Activated gamma-delta T cell treated with anti-CD3 and anti-CD28 coated beads, Interleukin-2, amount 50 U/mL, for 16 hours (primary cell): ENCODE measurements at regions not wholly inside any gene's neighbourhood (a gene's known extent, or its start where the extent isn't known, plus 50 kb on each side); places are given as distances from the start of the nearest gene placed in this dataset.

ENCODE experiments used
- DNase-seq: peaks from one replicate; pipeline ENCODE4 v3.0.0-alpha.2; 2020; ENCODE audit warnings: low read depth

DNA sequence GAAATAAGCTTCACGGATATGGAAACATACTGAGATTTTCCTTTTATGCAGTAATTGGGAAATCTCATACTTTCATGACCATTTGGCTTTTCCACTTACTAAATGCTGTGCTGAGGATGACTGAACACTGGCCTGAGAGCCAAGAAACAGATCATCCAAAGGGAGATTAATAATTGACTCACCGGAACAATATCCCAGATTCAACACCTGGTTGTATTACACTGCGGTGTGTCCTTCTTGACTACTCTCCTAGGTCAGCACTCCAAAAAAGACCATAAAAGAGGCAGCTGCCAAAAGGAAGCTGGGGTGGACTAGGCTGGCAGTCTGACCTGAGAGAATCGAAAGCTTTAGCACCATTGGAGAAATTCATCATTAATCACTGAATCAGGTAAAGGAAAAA is 469.1 kb downstream of the CBLN2 start:
- no peak for DNase-seq

- no peak for DNase-seq
These were observed 481.1 kb downstream of the CBLN2 start for GRCh38 chr18:72063001-72063400.

GRCh38 chr18:72058851-72059250 is 485.3 kb downstream of the CBLN2 start:
- no peak for DNase-seq

- DNase-seq, result no peak
These were observed 488.0 kb downstream of the CBLN2 start for GRCh38 chr18:72056171-72056570.

DNA sequence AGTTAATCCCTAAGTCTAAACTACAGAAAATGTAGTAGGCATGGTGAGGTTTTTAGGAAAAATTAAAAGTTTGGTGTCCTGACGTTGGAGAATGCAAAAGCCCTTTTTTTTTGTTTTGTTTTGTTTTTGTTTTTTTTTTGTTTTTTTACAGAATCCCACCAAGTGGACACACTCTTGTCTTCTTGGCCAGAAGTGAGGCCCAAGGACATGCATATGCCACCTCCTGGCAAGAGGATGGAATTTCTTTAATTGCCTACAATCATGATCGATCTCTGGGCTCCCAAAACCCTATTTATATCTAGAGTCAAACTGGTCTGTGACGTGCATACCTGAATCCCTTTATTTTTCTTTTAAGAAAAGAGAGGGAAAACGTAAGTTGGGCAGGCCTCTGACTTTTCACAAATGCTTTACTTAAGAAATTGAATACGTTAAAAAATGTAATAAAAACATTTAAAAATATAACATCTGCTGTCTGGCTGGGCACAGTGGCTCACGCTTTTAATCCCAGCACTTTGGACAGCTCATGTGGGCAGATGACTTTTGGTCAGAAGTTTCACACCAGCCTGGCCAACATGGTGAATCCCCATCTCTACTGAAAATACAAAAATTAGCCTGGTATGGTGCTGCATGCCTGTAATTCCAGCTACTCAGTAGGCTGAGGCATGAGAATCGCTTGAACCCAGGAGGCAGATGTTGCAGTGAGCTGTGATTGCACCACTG is 502.7 kb downstream of the CBLN2 start:
- DNase-seq, result no peak

- no peak for DNase-seq
These were observed 530.7 kb downstream of the CBLN2 start for GRCh38 chr18:72013427-72013850.

- DNase-seq, result no peak
These were observed 545.5 kb downstream of the CBLN2 start for GRCh38 chr18:71998547-71999097.

DNA sequence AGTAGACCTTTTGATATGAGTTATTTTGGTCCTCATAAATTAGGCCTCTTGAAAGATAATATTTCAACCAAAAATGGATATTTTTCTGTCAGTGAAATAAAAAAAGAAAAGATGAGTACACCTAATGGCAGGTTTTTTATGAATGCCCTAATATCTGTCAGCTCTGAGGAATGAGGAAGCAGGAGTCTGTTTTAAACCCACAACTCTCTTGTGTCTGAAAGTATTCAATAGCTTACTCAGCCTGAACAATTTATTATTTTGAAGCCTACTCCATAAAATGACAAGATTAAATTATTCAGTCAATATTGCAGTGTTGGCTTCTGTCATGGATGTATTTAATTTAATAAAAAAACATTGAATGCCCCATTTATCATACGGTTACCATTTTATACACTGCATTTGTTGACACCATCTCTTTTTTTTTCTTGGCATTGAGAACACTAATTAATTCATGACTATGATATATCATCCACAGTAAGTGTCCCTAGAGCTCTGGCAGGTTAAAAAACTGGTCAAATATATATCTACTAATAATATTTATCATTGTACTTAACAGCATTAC is 548.2 kb downstream of the CBLN2 start:
- no peak for DNase-seq

- DNase-seq, result no peak
These were observed 549.9 kb downstream of the CBLN2 start for GRCh38 chr18:71994273-71994672.

DNA sequence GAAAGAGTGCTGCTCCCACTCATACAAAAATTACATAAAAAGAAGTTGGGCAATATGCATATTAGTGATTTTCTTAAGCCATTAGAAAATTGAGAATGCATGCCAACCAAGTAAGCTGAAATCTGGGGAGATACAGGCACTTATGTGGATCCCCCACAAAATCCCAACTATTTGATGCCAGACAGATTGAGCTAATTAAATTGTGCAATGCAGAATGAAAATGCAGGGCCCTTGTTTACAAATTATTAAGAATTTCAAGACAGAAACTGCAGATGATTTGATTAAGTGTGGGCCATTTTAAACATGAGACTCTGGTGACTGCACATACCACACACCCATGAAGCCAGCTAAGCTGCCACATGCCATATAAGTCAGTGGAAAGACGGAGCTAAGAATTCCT is 554.5 kb downstream of the CBLN2 start:
- DNase-seq, result no peak

- no peak for DNase-seq
These were observed 557.6 kb downstream of the CBLN2 start for GRCh38 chr18:71986351-71987050.

DNA sequence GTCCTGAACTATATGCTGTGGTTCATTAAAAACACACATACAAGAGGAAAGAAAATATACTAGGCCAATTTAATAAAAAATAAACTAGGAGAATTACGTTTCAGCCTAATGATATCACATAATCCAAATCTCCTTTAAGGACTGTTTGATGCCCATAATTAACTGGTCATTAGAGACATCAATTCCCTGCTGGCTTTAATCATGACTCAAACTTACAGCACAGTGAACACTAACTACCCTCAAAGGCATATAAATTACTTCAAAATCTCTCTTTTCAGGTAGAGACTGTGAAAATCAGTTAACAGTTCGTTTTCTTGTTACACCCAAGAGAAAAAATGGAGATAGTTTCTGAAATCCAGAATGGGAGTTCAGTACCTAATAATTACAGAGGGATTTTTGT is 567.4 kb downstream of the CBLN2 start:
- no peak for DNase-seq

GRCh38 chr18:71966791-71967190 is 577.4 kb downstream of the CBLN2 start:
- DNase-seq, result no peak

DNA sequence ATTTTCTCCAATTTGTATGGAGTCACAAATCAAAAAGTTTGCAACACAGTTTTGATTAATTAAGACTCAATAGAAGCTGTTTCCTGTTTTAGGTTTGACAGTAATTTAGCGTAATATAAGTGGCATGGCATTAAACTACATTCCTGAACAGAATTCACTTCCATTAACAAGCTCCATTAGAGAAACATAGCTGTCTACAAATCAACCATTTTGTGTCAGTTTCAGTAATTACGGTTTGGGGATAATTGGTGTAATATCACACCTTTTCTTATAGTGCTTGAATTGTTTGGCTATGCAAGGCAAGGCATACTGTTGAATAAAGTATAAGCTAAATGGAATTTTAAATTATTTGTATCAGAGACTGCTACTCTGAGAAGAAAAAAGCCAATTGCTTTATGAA is 585.5 kb downstream of the CBLN2 start:
- DNase-seq, result no peak

- DNase-seq, result no peak
These were observed 593.1 kb downstream of the CBLN2 start for GRCh38 chr18:71951001-71951400.

- DNase-seq, result no peak
These were observed 601.7 kb downstream of the CBLN2 start for GRCh38 chr18:71942433-71942832.

- no peak for DNase-seq
These were observed 604.7 kb downstream of the CBLN2 start for GRCh38 chr18:71939483-71939882.

GRCh38 chr18:71936744-71937143 is 607.4 kb downstream of the CBLN2 start:
- DNase-seq, result no peak

DNA sequence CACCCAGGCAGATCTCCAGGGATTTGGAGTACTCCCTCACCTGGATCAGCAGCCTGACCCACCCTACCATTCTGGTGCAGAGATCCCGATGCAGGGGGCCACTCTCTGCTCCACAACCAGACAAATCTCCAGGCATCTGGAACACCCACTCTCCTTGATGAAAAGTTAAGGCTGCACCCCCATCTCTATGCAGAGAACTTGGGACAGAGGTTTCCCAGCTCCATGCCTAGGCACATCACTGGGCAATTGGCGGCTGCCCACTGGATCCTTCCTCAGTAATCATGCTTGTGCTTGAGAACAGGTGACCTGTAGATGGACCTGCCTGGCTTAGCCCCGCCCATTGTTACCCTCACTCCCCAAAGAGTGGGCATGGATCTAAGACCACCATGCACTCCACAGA is 624.9 kb downstream of the CBLN2 start:
- no peak for DNase-seq

DNA sequence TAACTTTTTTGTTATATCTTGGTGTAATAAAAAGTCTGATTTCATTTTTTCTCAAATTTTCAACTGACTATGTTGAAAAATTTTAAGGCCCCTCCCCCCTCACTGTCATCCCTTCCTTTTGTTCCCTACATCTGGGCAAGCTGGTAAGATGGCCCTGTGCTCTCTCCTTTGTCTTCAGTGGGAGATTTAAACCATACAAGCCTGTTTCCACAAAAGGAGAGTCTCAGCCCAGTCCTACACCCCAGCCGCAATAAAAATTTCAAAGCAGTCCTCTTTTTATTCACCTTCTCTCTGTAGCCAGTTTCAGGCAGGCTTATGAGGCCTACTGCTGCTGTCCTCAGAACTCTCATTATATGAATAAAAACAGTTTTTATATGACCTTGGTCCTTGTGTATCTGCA is 630.5 kb downstream of the CBLN2 start:
- DNase-seq, result no peak

- no peak for DNase-seq
These were observed 641.7 kb downstream of the CBLN2 start for GRCh38 chr18:71902482-71902881.

DNA sequence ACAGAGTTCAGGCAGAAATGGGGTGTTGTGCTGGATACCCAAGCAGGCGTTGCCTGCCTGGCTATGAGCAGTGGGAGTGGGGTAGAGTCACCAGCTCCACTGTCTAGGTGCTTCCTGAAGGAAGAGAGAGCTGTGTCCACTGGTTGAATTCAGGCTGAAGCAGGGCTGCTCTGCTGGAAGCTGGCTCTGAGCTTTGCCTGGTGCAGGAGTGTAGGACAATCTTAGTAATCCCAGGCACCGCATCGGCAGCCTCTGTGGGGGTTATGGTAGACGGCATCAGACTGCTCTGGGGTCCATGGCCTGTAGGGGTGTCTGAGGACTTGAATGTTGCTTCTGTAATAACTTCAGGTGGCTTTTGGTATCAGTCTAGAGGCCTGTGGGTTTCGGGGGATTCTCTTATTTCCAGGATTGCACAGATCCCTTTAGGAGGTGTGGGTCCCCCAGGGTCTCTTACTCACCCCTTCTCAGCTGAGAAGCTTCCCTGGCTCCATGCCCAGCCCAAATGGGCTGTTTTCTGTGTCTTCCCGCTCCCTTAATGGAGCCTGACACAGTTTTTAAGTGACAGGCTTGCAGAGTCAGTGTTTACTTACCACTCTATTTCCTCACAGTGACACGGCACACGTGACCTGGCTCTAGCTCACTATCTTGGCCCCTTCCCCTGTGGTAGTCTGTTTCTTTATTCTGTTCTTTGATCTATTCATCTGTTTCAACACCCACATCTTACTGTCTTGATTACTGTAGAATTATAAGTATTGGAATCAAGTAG is 644.3 kb downstream of the CBLN2 start:
- DNase-seq, result no peak
